ENCODE measurements at regions not wholly inside any gene's neighbourhood (a gene's known extent, or its start where the extent isn't known, plus 50 kb on each side); places are given as distances from the start of the nearest gene placed in this dataset.

GRCh38 chr6:165949324-165949723 is 218.3 kb downstream of the TBXT start:
- DNase-seq (ENCODE audit: low read depth): no peak

DNA sequence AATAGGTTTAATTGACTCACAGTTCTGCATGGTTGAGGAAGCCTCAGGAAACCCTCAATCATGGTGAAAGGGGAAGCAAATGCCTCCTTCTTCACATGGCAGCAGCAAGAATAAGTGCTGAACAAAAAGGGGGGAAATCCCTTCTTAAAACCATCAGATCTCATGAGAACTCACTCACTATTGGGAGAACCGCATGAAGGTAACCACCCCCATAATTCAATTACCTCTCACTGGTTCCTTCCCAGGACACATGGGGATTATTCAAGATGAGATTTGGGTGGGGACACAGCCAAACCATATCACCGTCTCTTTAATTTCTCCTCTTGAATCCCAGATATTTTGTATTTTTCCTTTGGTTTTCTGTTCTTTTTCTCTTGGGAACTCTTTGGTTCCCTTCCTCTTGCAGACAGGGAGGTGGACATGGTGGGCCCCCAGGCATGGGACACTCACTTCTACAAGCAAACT is 223.6 kb downstream of the TBXT start:
- DNase-seq (ENCODE audit: low read depth): no peak

DNA sequence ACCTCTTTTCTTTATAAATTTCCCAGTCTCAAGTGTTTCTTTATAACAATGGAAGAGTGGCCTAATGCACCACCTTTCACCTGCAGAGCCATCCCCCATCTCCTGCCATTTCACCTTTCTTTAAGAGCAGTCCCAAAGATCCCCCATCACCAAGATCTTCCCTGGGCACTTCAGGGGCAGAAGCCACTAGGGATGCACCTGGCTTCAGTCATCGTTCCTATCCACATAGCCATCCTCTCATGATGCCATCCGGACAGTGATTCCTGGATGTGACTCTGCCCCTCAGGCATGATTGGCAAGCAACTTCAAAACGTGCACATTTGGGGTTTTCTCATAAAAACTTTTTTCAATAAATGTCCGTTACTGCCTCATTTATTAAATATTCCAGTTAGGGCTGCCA is 225.9 kb downstream of the TBXT start:
- DNase-seq (ENCODE audit: low read depth): no peak

DNA sequence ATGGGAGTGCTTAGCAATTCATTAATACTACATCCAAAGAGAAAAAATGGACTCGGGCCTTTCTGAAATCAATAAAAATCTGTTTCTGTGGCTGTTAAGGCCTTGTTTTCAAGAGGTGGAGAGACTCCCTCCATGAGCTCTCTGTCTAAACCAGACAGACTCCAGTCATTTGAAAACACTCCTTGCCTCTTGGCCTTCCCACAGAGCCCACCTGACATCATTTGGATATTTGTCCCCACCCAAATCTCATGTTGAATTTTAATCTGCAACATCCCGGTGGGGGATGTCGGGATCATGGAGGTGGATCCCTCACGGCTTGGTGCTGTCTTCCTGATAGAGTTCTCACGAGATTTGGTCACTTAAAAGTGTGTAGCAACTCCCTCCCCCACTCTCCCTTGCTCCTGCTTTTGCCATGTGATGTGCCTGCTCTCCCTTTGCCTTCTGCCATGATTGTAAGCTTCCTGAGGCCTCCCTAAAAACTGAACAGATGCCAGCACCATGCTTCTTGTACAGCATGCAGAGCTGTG is 226.3 kb downstream of the TBXT start:
- DNase-seq (ENCODE audit: low read depth): no peak

DNA sequence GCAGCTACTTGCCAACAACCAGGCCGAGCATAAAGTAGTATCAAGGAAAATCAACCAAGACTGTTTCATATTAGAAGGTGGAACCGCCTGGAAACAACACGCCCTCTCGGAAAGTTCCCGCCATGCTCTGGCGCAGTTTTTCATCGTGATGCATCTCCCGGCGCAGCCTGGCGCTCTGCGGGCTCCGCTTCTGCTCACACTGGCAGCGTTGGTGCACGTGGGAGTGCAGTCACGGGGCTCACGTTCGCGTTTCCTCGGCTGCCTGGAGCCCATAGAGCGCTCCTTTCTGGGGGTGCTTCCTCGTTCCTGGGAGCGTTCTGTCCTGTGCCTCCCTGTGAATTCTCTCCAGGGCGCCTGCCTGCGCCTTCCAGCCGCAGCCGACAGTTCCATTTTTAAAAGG is 227.3 kb downstream of the TBXT start:
- no peak for DNase-seq (ENCODE audit: low read depth)

GRCh38 chr6:165939601-165940290 is 227.9 kb downstream of the TBXT start:
- no peak for DNase-seq (ENCODE audit: low read depth)

- DNase-seq (ENCODE audit: low read depth): no peak
Observed at GRCh38 chr6:165939047-165939446, 228.6 kb downstream of the TBXT start.

DNA sequence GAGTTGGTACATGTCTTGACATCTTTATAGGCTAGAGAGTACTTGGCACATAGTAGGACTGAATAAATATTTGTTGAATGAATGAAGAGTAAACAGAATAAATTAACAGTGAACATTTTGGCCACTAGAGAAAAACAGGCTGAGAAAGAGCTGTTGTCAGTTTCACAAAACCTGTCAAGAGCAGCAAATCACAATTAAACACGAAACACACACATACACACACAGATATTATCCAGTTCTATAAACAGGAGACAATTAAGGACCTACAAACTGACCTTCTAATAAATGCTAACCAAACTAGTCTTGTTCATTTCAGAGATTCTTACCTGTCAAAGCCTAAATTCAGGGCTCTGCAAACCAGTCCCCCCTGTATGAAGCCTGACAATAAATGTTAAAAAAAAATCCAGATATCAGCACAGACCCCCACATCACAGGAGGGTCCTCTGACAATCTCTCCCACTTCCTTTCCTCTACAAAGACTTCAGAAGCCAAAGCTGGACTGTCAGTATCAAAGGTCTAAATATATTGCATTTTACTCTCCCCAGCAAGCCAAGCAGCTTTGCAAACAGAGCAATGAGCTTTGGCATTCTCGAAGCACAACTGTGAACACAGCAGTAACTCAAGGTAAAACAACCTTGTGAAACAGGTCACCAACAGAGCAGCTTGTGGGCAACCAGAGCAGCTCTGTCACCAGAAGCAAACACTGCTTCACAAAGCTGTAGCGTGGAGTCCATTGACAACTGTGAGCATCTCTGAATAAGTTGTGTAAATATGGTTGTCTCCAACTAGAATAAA is 229.9 kb downstream of the TBXT start:
- no peak for DNase-seq (ENCODE audit: low read depth)

- DNase-seq (ENCODE audit: low read depth): no peak
Observed at GRCh38 chr6:165936660-165937059, 231.0 kb downstream of the TBXT start.

- DNase-seq (ENCODE audit: low read depth): no peak
Observed at GRCh38 chr6:165936096-165936495, 231.6 kb downstream of the TBXT start.

- no peak for DNase-seq (ENCODE audit: low read depth)
Observed at GRCh38 chr6:165931675-165932074, 236.0 kb downstream of the TBXT start.

GRCh38 chr6:165930668-165931214 is 236.9 kb downstream of the TBXT start:
- no peak for DNase-seq (ENCODE audit: low read depth)

DNA sequence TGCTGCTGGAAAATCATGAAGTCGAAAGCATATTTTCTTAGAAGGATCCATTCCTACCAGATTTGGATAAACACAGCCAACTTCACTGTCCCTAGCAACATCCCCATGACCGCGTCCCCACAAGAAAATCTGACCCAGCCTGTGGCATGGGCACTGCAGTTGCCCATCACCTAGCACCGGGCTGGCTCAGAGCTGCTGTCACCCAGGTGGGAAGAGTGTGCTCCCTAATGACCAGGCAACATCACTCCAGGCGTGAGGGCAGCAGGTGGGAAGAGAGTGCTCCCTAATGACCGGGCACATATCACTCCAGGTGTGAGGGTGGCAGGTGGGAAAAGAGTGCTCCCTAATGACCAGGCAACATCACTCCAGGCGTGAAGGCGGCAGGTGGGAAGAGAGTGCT is 238.0 kb downstream of the TBXT start:
- DNase-seq (ENCODE audit: low read depth): no peak

DNA sequence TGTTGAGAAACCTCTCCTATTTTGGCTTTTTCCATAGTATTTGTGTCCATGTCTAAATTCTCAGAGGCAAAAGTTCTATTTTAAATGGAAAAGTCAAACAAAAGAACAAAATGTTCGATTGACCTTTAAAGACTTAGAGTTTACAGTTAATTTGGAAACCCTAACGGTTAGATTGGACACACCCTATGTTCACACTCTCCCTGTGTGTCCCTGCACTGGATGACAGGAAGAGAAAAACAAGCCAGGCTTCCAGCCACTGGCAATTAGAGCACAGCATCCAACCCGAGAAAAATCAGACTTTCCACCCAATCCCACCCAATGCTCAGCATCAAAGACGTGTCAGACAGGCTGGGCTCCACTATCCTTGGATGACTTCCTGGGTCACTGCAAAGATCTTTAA is 241.3 kb downstream of the TBXT start:
- DNase-seq (ENCODE audit: low read depth): no peak

- DNase-seq (ENCODE audit: low read depth): no peak
Observed at GRCh38 chr6:165925474-165926156, 242.0 kb downstream of the TBXT start.

GRCh38 chr6:165922309-165922794 is 245.3 kb downstream of the TBXT start:
- no peak for DNase-seq (ENCODE audit: low read depth)

- DNase-seq (ENCODE audit: low read depth): no peak
Observed at GRCh38 chr6:165920896-165921671, 246.6 kb downstream of the TBXT start.

DNA sequence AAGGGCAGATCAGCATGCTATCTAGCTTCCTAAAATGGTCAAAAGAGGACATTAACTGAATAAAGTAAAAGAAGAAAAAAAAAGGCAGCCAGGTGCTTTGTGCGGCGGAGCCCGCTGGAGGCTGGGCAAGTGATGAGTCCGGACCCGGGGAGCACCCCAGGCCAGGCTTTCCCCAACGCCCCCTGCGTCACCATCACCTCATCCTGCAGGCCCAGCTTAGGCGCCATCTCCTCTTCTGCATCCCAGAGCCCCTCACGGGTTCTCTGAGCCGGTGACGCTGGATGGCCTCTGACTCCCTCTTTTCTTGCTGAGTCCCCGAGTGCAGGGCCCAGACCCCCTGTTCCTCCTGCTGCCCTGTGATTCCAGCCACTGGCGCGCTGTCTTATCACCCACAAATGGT is 250.1 kb downstream of the TBXT start:
- DNase-seq (ENCODE audit: low read depth): no peak

DNA sequence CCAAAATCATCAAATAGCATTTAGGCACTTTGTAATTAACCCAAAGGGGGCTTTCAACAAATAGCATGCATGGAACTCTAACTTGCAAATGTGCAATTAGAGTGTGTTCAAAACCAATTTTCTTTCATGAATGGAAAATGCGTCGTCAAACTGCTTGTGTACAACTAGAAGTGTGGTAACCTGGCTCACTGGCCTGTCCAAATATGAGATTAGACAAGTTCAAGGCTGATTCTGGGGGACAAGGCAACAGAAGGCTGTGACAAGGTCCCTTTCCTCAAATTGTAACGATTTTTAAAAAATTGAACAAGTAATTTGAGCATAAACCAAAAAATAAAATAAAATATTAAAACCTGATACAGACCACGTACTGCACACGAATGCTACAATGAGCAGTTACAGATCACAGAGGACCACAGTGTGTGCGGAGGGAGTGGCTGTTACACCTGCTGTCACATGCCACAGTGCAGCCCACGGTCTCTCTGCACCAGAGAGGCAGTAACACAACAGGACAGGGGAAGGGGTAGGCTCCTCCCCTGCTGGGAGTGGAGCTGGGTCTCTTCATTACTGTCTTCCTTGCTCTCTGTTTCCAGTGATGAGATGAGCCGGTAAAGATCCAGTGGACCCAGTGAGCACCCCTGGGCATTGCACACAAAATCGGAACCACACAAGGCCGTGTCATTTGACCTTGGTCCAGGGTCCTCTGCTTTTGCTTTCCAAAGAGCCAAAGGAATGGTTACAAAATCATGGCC is 252.2 kb upstream of the PDE10A start:
- no peak for DNase-seq (ENCODE audit: low read depth)

DNA sequence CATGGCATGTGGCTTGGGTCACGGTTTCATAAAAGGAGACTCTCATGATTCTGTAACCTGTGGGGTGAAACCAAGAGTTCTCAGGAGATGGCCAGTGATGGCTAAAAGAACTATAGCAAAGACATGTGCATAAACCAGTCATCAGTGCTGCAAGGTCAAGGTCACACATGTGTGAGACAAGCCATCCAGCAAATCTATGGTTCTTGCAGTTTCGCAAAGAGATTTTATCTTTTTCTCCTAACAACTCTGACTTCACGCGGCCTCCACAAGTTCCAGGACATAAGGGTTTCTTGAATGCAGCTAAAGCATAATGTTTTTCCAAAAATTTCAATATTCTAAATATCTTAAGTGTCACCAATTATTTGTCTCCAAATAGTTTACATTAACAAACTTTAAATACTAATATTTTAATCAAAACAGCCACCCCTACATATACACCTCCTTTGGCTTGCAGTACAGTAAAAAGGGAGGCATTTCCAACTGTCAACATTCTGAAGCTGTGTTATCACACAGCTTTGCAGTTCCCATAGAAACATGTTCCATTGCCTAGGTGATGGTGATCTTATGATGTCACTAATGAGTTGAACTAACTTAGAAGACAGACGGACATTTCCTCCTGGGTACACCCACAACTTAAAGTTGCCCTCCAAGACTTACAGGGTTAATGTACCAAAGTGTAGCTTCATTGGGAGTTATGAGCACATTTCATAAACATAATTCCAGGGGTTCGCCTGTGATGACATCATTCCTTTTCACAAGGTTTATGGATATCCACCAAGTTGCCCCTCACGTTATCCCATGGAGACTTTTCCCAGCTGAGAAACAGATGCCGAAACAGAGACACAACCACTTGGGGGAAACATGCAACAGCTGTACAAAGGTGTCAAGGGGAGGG is 250.9 kb upstream of the PDE10A start:
- DNase-seq (ENCODE audit: low read depth): no peak

Measured in T follicular helper cell (primary cell).